22Rv1 (cell line): ENCODE measurements at regions not wholly inside any gene's neighbourhood (a gene's known extent, or its start where the extent isn't known, plus 50 kb on each side); places are given as distances from the start of the nearest gene placed in this dataset.

Source experiments
- H3K27ac ChIP-seq: fragments of 450-650 bp; 2 replicates; pipeline ENCODE4 v1.5.1; 2017
- ZFX ChIP-seq: fragments of 450-650 bp; IDR thresholded peaks from 2 replicates; pipeline ENCODE4 v1.6.1; 2017; ENCODE audit warnings: antibody characterized with exemption, borderline replicate concordance
- TF ChIP-seq, protein P1 (sequence below): fragments of 450-650 bp; IDR thresholded peaks from 2 replicates; pipeline ENCODE4 v1.5.1; 2017; ENCODE audit warnings: mild to moderate bottlenecking

DNA sequence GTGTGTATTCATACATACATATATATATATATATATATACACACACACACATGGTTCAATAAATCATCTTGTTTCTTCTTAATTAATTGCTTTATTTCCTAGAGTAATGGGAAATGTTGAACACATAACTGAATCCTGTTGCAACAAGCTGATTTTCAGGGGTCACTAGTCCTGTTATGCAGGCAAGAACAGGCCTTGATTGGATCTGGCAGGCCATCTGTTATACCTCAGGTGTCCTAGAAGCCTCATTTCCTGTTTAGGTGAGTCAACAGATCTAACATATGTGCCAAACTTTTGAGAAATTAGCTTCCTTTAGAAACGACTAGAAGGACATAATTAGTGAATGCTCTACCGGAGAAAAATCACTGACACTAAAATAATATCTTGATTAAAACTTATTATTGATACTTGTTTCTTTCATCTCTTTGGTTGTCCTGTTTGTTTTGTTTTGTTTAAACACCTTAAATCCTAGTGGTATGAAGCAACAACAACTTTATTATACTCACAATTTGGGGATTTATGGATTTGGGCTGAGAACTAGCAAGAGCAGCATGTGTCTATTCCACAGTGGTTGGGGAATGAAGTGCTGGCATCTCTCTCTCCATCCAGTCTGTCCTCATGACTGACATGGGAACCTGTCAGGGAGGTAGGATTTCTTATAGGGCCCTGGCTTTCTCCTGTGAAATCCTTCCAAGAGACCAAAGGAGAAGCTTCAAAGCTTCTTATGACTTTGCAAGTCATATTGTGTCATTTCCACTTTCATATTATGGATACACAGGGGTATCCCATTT lies 552.6 kb downstream of the NSUN3 start:
- TF ChIP-seq, protein P1, sequence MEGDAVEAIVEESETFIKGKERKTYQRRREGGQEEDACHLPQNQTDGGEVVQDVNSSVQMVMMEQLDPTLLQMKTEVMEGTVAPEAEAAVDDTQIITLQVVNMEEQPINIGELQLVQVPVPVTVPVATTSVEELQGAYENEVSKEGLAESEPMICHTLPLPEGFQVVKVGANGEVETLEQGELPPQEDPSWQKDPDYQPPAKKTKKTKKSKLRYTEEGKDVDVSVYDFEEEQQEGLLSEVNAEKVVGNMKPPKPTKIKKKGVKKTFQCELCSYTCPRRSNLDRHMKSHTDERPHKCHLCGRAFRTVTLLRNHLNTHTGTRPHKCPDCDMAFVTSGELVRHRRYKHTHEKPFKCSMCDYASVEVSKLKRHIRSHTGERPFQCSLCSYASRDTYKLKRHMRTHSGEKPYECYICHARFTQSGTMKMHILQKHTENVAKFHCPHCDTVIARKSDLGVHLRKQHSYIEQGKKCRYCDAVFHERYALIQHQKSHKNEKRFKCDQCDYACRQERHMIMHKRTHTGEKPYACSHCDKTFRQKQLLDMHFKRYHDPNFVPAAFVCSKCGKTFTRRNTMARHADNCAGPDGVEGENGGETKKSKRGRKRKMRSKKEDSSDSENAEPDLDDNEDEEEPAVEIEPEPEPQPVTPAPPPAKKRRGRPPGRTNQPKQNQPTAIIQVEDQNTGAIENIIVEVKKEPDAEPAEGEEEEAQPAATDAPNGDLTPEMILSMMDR, result no peak
- no peak for TF ChIP-seq ZFX
- no peak overlapping the region for H3K27ac ChIP-seq

DNA sequence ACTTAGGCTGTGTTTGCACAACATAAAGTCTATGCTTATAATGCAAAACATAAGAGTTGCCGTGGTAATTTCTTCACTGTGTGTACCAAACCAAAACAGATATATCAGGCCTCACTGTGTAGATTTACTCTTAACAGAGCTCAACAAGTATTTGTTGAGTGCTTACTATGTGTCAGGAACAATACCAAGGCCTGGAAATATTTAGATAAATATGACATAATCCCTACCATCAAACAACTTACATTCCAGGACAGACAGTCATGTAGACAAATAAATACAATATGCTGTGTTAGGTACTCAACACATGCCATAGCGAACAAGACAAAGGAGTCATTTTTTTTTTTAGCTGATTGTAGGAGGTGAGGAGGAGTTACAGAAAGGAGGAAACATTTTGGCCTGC lies 554.0 kb downstream of the NSUN3 start:
- TF ChIP-seq, protein P1, result no peak
- TF ChIP-seq ZFX, result no peak
- H3K27ac ChIP-seq, result no peak overlapping the region

DNA sequence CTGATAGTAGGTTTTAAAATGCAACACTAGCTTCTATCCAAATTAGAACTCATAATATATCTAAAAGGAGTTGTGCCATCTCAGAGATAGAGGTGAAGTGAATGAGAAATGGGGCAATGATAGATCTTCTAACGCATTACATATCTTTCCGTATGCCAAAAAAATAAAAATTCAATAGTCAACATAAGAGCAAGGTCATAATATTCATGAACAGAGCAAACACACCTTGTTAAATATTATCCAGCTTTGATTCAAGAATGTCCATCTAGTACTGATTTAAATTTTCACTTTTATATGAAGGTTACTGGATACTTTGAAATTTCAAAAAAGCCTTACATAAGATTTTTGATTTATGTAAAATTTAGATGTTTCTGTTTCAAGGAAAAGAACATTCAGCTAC lies 554.5 kb downstream of the NSUN3 start:
- no peak overlapping the region for H3K27ac ChIP-seq

DNA sequence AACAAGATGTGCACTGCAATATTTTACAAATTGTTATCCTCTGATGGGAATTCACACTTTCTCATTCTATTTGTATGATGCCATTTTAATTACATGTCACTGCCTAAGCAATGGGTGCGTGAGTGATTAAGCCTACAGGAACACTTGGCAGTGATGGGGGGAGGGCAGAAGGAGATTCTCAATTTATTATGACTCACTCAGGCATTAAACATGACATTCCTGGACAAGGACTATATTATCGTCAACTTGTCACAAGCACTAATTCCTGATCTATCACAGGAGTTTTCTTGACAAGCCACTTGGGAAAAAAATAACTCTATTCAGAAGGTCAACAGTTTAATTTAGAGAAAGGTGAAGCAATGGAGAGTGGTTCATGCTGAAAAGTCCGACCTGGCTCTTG lies 556.8 kb downstream of the NSUN3 start:
- TF ChIP-seq ZFX, result no peak
- TF ChIP-seq, protein P1, result no peak
- no peak overlapping the region for H3K27ac ChIP-seq

More for the DNA sequence above, 554.5 kb downstream of the NSUN3 start:
- TF ChIP-seq, protein P1, result no peak
- no peak for TF ChIP-seq ZFX

DNA sequence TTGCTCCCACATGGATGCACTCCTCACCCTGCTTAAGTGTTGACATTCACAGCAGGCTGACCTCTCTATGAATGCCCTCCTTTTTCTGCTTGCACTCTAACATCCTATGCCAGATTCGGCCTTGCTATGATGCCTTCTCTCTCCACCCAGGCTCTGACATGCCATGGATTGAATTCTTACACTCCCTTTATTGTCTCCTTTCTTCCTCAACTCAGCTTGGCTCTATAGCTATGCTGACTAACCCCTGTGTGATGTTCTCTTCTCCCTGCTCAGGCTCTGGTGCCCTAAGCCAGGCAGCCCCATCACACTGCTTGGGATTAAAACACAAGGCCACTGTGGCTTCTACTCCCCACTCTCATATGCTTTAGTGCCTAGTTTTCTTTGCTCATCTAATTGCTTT lies 563.7 kb downstream of the NSUN3 start:
- TF ChIP-seq ZFX, result no peak
- TF ChIP-seq, protein P1, result no peak
- no peak overlapping the region for H3K27ac ChIP-seq

DNA sequence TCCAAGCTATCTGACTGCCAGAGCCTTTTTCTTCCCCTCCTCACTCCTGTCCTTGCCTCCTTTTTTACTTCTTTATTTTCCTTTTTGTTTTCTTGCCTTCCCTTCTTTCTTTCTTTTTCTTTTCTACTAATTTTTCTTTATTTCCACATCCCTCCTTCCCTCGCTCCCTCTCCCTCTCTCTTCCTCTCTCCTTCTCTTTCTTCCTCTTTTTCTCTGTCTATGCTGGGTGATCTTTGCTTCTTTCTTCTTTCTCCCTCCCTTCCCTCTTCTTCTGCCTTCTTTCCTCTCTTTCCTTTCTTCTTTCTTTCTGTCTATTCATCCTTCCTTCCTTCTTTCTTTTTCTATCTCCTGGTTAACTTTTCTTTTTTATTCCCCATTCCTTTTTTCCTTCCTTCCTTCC lies 564.8 kb downstream of the NSUN3 start:
- TF ChIP-seq ZFX, result no peak

DNA sequence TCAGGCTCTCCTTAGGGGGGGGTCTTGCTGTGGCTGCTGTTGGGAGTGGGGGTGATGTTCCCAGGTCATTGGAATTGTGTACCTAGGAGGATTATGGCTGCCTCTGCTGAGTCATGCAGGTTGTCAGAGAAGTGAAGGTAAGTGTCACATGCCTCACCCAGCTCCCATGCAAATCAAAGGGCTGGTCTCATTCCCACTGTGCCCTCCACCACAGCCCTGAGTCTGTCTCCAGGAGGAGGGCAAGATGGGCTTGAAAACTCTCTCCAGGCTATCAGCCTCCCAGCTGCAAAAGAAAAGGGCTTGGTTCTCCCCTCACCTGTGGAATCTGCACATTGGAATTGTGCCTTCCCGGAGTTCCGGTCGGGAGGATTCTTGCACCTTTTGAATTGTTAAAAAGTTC lies 580.5 kb downstream of the NSUN3 start:
- H3K27ac ChIP-seq, result no peak overlapping the region
- no peak for TF ChIP-seq ZFX
- TF ChIP-seq, protein P1, result no peak

More for the DNA sequence above, 564.8 kb downstream of the NSUN3 start:
- H3K27ac ChIP-seq, result no peak overlapping the region
